Activated CD8-positive, alpha-beta memory T cell treated with anti-CD3 and anti-CD28 coated beads, Interleukin-2, amount 50 U/mL, for 1 hour (primary cell): ENCODE measurements at regions not wholly inside any gene's neighbourhood (a gene's known extent, or its start where the extent isn't known, plus 50 kb on each side); places are given as distances from the start of the nearest gene placed in this dataset.

Source experiments
- DNase-seq: peaks from one replicate; pipeline ENCODE4 v3.0.0-alpha.2; 2020; ENCODE audit errors: extremely low read depth

DNA sequence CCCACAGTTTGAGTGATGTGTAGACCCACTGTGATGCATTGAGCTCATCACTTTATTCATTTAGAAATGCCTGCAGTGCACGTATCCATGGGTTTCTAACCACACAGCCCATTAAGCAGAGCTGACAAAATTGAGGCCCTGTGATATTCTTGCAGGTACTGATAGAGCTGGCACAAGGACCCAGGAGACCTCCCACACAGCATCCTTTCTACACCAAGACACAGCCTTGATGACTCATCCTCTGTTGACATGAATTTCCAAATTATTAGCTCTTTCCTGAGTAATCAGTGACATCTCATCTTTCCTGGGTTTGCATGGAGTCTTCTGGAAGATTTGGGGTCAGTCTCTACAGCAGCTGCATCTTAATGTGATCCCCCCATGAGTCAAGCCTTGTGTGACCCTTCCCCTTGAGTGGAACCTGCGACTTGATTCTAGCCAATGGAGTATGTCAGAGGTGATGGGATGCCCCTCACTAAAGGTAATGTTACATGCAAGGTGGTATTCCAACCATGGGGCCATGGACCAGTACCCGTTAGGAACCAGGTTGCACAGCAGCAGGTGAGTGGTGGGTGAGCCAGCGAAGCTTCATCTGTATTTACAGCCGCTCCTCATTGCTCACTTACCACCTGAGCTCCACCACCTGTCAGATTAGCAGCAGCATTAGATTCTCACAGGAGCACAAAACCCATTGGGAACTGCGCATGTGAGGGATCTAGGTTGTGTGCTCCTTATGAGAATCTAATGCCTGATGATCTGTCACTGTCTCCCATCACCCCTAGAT, 181.1 kb upstream of the ARL4C start:
- no peak for DNase-seq

- no peak for DNase-seq
These were observed 180.0 kb upstream of the ARL4C start for GRCh38 chr2:234676783-234677450.

- DNase-seq = no peak
These were observed 179.4 kb upstream of the ARL4C start for GRCh38 chr2:234676109-234676782.

DNA sequence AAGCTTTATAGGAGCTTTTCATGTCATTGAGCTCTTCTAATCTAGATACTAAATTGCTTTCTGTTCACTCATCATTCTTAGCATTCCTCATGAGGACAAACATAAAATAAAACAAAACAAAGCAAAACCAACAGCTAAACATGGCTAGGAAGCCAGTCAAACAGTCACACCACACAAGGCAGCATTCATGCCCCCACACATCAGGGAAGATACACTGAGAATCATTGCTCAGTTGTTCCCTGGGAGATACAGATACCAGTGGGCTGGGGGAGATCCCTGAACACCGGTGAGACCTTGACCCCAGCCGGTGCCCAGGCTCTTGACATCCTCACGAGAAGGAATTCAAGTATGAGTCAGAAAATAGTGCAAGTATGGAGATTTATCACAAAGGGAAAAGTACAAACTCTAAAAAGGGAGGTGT, 177.9 kb upstream of the ARL4C start:
- no peak for DNase-seq

DNA sequence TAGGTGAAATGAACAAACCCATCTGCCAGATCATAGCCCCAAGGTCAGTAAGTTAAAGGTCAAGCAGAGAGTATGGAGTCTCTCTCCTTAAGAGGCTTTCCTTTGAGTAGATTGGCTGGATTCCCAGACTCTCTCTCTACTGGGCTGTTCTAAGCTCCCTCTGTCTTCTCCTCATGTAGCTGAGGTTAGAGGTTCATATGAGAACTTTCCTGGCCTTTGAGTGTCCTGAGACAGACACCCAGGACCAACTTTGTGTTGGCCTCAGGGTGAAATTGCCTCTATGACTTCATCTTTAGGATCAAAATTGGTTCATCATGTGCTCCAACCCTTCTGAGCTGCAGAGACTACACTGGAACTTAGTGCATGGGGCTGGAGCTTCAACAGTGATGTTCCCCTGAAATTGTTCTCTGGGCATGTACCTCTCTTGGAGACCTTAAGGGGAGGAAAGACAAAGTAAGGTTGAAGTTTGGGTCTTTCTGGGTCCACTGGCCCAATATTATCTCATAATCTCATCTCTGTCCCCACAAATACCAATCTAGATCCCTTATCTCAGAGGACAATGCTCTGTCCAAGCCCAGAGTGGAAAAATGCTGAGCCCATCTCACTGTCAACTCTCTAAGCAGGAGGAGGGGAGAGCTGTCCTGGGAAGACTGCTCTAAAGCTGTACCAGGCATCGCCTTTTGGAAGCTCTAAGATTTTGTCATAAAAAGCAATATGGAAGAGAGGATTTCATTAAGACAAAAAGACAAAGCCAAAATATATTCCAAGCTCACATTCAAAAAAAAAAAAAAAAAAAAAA, 177.3 kb upstream of the ARL4C start:
- no peak for DNase-seq

DNA sequence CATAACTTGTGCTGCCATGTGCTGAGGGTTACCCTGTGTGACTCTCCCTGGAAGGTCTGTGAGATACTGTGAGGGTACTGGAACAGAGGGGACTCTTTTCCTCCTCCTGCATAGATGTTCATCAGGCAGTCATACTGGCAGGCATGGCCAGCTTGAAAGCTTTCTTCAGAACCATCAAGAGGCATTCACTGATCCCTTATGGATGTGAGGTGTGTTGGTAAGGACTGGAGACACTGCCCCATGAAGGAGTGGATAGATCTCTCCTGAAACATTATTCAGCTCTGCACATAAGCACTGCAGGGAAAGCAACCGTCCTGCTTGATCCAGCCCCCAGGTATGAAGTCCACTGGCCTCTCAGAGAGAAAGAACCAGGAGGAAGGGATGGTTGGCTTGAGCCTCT, 176.6 kb upstream of the ARL4C start:
- no peak for DNase-seq

DNA sequence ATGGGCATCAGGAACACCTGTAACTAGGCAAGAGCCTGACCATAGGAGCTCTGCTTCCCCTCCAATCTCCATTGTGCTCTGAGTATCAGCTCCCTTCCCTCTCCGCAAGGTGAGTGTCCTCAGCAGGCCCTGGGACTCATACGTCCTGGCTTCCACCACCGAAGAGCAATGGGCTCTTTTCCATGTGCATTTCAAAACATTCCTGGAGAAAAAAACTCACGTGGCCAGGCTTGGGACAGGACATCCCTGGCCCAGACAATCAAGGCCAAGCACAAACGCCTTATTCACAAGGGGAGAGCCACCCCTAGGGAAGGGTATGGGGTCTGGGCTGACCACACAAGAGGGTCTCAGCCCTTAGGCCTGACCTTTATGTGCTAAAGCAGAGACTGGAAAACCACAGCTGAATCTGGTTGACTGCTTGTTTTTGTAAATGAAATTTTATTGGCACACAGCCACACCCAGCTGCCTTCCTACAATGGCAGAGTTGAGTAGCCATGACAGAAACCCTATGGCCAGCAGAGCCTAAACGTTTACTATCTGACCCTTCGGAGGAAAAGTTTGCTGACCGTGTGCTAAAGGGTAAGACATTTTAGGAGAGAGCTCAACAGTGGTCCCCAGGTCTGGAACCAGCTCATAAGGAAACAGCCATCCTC, 175.7 kb upstream of the ARL4C start:
- no peak for DNase-seq

DNA sequence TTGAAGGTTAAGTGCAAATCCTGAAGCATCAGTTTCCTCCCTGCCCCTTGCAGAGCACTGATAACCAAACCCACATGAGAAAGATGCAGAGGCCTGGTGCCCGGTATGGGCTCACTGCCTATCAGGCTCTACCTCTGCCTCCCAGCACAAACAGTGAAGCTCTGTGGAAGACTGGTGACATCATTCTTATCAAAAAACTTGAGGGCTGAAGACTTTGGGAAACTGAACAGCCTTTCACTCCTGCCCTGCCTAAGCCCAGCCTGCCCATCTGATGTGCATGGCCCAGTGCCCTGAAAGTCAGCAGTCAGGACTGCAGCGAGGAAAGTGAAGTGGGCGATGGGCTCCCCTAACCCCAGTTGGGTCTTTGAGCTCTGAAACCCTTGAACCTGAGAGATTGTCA, 174.8 kb upstream of the ARL4C start:
- no peak for DNase-seq

GRCh38 chr2:234671231-234671630, 174.3 kb upstream of the ARL4C start:
- DNase-seq = no peak

- DNase-seq = no peak
These were observed 173.9 kb upstream of the ARL4C start for GRCh38 chr2:234670806-234671205.

DNA sequence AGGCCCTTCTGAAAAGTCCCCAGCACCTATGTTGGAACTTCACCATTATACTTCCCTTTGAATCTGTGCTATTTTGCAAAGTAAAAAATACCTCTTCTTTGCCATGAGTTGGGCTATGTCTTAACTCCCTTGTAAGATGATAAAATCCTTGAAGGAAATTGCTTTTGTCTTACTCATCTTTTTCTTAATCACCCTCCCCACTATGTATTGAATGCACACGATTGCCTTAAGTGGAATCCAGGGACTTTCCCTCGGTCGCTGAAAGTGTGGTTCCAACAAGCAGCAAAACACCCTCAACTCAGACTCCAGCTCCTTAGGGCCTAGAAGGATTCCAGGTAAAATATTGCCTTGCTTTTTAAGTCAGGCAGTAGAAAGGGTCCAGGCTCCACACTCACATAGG, 173.2 kb upstream of the ARL4C start:
- DNase-seq = no peak

- no peak for DNase-seq
These were observed 172.7 kb upstream of the ARL4C start for GRCh38 chr2:234669621-234670020.

- DNase-seq = no peak
These were observed 172.1 kb upstream of the ARL4C start for GRCh38 chr2:234669001-234669400.

- no peak for DNase-seq
These were observed 170.0 kb upstream of the ARL4C start for GRCh38 chr2:234666911-234667310.

DNA sequence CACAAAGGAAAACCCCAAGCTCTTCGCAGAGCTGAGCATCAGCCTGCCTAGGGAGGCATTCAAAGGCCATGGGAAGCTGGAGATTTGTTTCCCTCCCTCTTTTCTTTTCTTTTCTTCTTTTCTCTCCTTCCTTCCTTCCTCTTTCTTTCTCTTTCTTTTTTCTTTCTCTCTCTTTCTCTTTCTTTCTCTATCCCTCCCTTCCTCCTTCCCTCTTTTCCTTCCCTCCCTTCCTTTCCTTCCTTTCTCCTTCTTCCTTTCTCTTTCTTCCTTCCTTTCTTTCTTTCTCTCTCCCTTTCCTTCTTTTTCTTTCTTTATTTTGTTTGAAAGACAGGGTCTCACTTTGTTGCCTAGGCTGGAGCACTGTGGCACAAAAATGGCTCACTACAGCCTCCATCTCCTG, 168.4 kb upstream of the ARL4C start:
- no peak for DNase-seq

DNA sequence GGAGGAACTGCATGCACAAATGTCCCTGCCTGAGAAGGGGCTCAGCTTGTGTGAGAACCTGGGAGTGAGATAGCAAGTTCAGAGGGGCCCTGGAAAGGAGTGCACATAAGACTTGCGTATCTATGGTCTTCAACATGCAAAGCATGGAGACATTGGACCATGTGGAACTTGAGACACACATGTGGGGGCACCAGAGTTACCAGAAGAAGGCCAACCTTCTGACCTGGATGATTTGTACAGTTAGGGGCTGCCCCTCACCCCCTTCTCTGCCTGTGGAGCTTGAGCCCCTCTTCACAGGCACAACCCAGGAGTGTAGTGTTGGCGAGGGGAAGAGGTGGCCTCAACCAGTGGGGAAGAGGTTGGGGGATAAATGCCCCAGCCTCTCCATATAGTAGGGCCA, 165.0 kb upstream of the ARL4C start:
- DNase-seq = no peak

GRCh38 chr2:234661175-234661574, 164.3 kb upstream of the ARL4C start:
- DNase-seq = no peak

GRCh38 chr2:234655706-234656105, 158.8 kb upstream of the ARL4C start:
- DNase-seq = no peak

DNA sequence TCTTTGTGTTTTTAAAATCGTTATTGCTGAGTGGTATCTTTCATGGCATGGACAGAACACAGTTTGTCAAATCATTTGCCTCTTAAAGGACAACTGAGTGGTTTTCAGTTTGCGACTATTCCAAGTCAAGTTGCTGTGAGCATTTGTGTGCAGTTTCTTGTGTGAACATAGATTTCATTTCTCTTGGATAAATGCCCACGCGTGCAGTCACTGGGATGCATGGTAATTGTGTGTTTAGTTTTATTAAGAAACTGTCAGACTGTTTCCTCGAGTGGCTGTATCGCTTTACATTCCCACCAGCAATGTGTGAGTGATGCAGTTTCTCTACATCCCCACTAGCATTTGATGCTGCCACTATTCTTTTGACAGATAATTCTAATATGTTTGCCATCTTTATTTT, 154.0 kb upstream of the ARL4C start:
- no peak for DNase-seq

GRCh38 chr2:234649951-234650350, 153.1 kb upstream of the ARL4C start:
- DNase-seq = no peak

DNA sequence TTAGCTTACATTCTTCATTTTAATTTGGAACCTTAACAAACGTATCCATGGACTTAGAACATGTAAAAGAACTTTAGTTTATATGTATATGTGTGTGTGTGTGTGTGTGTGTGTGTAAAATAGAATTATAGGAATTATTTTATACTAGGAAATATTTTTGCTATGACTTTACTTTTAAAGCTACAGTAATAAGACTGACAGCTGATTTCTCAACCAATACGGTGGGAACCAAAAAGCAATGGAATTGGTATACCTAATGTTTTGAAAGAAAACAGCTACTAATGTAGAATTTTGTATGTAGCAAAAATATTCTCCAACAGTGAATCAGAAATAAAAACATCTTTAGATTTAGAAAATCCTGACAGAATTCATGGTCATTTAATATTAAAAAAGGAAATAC, 146.5 kb upstream of the ARL4C start:
- DNase-seq = no peak

- no peak for DNase-seq
These were observed 144.2 kb upstream of the ARL4C start for GRCh38 chr2:234641086-234641485.
